ENCODE measurements at regions not wholly inside any gene's neighbourhood (a gene's known extent, or its start where the extent isn't known, plus 50 kb on each side); places are given as distances from the start of the nearest gene placed in this dataset.

DNA sequence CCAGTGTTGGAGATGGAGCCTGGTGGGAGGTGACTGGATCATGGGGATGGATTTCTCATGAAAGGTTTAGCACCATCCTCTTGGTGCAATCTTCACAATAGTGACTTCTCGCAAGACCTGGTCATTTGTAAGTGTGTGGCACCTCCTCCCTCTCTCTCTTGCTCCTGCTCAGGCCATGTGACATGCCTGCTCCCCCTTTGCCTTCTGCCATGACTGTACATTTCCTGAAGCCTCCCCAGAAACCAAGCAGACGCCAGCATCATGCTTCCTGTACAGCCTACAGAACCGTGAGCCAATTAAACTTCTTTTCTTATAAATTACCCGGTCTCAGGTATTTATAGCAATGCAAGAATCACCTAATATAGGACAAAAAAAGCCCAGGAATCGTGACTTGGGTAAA is 171.0 kb upstream of the FOXN3 start:
- TF ChIP-seq POLR2AphosphoS5 (IDR thresholded peaks at IDR 0.05; ENCODE audit: low read depth, low read length) (no peak), FOXP2 (optimal IDR thresholded peaks at IDR 0.05; ENCODE audit: borderline replicate concordance, extremely low read depth, extremely low read length, insufficient read depth) (no peak), TAF1 (IDR thresholded peaks at IDR 0.05; ENCODE audit: borderline replicate concordance, insufficient read depth, low read length) (no peak), SIN3A (IDR thresholded peaks at IDR 0.05; ENCODE audit: borderline replicate concordance, insufficient read depth, low read length) (no peak)
- TF ChIP-seq, protein P1, sequence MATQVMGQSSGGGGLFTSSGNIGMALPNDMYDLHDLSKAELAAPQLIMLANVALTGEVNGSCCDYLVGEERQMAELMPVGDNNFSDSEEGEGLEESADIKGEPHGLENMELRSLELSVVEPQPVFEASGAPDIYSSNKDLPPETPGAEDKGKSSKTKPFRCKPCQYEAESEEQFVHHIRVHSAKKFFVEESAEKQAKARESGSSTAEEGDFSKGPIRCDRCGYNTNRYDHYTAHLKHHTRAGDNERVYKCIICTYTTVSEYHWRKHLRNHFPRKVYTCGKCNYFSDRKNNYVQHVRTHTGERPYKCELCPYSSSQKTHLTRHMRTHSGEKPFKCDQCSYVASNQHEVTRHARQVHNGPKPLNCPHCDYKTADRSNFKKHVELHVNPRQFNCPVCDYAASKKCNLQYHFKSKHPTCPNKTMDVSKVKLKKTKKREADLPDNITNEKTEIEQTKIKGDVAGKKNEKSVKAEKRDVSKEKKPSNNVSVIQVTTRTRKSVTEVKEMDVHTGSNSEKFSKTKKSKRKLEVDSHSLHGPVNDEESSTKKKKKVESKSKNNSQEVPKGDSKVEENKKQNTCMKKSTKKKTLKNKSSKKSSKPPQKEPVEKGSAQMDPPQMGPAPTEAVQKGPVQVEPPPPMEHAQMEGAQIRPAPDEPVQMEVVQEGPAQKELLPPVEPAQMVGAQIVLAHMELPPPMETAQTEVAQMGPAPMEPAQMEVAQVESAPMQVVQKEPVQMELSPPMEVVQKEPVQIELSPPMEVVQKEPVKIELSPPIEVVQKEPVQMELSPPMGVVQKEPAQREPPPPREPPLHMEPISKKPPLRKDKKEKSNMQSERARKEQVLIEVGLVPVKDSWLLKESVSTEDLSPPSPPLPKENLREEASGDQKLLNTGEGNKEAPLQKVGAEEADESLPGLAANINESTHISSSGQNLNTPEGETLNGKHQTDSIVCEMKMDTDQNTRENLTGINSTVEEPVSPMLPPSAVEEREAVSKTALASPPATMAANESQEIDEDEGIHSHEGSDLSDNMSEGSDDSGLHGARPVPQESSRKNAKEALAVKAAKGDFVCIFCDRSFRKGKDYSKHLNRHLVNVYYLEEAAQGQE (IDR thresholded peaks at IDR 0.05; ENCODE audit: insufficient read depth in 1 of 2, low read depth in 2 of 2, low read length in 2 of 2): no peak

DNA sequence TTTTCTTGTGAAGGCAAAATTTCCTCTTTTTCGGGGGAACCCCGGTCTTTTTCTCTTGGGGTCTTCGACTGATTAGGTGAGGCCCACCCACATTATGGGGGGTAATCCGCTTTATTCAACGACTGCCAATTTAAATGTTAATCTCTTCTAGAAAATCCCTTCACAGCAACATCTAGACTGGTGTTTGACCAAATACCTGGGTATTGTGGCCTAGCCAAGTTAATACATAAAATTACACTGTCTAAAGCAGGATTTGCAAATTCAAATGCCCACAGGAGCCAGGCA is 170.0 kb upstream of the FOXN3 start:
- TF ChIP-seq FOXP2 (optimal IDR thresholded peaks at IDR 0.05; ENCODE audit: borderline replicate concordance, extremely low read depth, extremely low read length, insufficient read depth): no peak
- TF ChIP-seq SIN3A (IDR thresholded peaks at IDR 0.05; ENCODE audit: borderline replicate concordance, insufficient read depth, low read length): no peak
- TF ChIP-seq, protein P1 (IDR thresholded peaks at IDR 0.05; ENCODE audit: insufficient read depth in 1 of 2, low read depth in 2 of 2, low read length in 2 of 2): no peak
- TF ChIP-seq TAF1 (IDR thresholded peaks at IDR 0.05; ENCODE audit: borderline replicate concordance, insufficient read depth, low read length): no peak
- TF ChIP-seq POLR2AphosphoS5 (IDR thresholded peaks at IDR 0.05; ENCODE audit: low read depth, low read length): no peak

DNA sequence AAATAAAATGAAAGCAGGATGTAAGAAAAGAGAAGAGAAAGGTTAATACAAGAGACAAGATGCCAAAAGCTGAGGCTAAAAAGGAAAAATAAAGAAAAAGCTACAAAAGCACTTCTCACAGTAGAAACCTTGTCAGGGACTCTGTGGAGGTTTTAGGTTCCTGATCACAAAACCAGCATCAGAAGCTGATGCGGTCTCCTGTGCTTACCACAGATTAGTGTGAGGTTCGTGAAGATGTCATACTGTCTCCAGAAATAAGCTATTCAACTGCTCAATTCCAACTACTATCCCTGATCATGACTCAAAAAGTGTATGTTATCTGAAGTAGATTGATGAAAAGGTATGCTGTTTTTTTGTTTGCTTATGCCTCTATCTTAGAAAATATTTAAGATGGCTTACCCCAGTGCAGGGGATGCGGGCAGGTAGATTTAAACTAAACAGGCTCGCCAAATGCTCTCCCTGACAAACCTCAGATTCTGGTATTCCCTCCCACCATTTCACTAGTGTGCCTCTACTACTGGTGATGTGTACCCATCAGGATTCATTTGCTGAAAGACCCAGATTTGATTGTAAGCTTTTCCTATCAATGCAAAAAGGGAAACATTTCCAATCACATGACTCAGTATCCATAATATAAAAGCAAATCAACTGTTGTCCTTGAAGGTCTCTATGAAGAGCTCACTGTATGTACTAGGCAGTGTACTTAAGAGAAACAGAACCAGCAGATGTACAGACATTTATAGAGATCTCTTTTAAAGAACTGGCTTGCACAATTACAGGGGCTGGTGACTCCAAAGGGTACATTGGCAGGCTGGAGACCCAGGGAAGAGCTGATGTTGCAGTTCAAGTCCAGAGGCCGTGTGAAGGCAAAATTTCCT is 169.5 kb upstream of the FOXN3 start:
- TF ChIP-seq, protein P1 (IDR thresholded peaks at IDR 0.05; ENCODE audit: insufficient read depth in 1 of 2, low read depth in 2 of 2, low read length in 2 of 2): no peak
- no peak for TF ChIP-seq TAF1 (IDR thresholded peaks at IDR 0.05; ENCODE audit: borderline replicate concordance, insufficient read depth, low read length)
- TF ChIP-seq FOXP2 (optimal IDR thresholded peaks at IDR 0.05; ENCODE audit: borderline replicate concordance, extremely low read depth, extremely low read length, insufficient read depth): no peak
- no peak for TF ChIP-seq POLR2AphosphoS5 (IDR thresholded peaks at IDR 0.05; ENCODE audit: low read depth, low read length)
- TF ChIP-seq SIN3A (IDR thresholded peaks at IDR 0.05; ENCODE audit: borderline replicate concordance, insufficient read depth, low read length): no peak

DNA sequence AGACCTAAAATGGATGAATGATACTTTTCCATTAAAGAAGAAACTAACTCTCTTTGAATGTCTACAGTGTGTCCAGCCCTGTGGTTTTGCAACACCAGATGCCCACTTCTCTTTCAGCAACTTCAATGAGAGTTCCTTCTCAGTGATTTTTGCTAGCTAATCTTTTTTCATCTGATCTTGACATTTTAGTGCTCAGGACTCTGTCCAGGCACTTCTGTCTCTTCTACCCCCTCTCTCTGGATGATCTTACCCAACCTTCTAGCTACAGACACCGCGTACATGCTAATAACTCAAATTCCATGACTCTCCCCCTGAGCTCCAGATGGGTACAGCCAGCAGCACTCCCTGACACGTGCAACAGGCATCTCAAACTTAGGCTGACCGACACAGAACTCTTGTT is 161.1 kb upstream of the FOXN3 start:
- TF ChIP-seq, protein P1 (IDR thresholded peaks at IDR 0.05; ENCODE audit: insufficient read depth in 1 of 2, low read depth in 2 of 2, low read length in 2 of 2): no peak
- TF ChIP-seq TAF1 (IDR thresholded peaks at IDR 0.05; ENCODE audit: borderline replicate concordance, insufficient read depth, low read length) (no peak), FOXP2 (optimal IDR thresholded peaks at IDR 0.05; ENCODE audit: borderline replicate concordance, extremely low read depth, extremely low read length, insufficient read depth) (no peak), POLR2AphosphoS5 (IDR thresholded peaks at IDR 0.05; ENCODE audit: low read depth, low read length) (no peak), SIN3A (IDR thresholded peaks at IDR 0.05; ENCODE audit: borderline replicate concordance, insufficient read depth, low read length) (no peak)
